ENCODE measurements at regions not wholly inside any gene's neighbourhood (a gene's known extent, or its start where the extent isn't known, plus 50 kb on each side); places are given as distances from the start of the nearest gene placed in this dataset.

- TF ChIP-seq CTCF (IDR thresholded peaks at IDR 0.05; ENCODE audit: poor library complexity, severe bottlenecking) (no peak), POLR2AphosphoS5 (IDR thresholded peaks at IDR 0.05) (no peak), EP300 (conservative IDR thresholded peaks at IDR 0.05; ENCODE audit: poor library complexity, severe bottlenecking) (no peak), EZH2 (IDR thresholded peaks at IDR 0.05; ENCODE audit: borderline replicate concordance, insufficient read depth, low read length, poor library complexity, severe bottlenecking) (no peak), TAF1 (IDR thresholded peaks at IDR 0.05; ENCODE audit: low read depth) (no peak), RAD21 (conservative IDR thresholded peaks at IDR 0.05) (no peak), MXI1 (conservative IDR thresholded peaks at IDR 0.05; ENCODE audit: poor library complexity, severe bottlenecking) (no peak)
These were observed 1699.8 kb upstream of the IGFBP7 start for GRCh38 chr4:58809948-58810347.
